Kidney glomerular epithelial cell (primary cell): ENCODE measurements at regions not wholly inside any gene's neighbourhood (a gene's known extent, or its start where the extent isn't known, plus 50 kb on each side); places are given as distances from the start of the nearest gene placed in this dataset.
"Not testable (repeated sequence)": the region's sequence is repeated elsewhere in the genome, so short reads cannot be mapped to it uniquely, and the experiment has no call there.

ENCODE experiments used
- DNase-seq: peaks from one replicate; lab custom pipeline; 2025; lab: John Stamatoyannopoulos, UW

DNA sequence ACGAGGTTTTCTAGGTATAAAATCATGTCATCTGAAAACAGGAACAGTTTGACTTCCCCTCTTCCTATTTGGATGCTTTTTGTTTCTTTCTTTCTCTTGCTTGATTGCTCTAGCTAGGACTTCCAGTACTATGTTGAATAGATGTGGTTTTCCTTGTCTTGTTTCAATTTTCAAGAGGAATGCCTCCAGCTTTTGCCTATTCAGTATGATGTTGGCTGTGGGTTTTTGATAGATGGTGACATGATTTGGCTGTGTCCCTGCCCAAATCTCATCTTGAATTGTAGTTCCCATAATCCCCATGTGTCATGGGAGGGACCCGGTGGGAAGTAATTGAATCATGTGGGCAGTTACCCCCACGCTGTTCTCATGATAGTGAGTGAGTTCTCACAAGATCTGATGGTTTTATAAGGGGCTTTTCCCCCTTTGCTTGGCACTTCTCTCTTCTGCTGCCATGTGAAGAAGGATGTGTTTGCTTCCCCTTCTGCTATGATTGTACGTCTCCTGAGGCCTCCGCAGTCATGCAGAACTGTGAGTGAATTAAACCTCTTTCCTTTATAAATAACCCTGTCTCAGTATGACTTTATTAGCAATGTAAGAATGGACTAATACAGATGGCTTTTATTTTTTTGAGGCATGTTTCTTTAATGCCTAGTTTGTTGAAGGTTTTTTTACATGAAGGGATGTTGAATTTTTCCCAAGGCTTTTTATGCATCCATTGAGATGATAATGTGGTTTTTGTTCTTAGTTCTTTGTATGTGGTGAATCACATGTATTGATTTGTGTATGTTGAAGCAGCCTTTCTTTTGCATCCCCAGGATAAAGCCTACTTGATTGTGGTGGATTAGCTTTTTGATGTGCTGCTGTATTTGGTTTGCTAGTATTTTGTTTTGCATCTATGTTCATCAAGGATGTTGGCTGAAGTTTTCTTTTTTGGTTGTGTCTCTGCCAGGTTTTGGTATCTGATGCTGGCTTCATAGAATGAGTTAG, 239.1 kb downstream of the THBS2 start:
- no peak for DNase-seq

DNA sequence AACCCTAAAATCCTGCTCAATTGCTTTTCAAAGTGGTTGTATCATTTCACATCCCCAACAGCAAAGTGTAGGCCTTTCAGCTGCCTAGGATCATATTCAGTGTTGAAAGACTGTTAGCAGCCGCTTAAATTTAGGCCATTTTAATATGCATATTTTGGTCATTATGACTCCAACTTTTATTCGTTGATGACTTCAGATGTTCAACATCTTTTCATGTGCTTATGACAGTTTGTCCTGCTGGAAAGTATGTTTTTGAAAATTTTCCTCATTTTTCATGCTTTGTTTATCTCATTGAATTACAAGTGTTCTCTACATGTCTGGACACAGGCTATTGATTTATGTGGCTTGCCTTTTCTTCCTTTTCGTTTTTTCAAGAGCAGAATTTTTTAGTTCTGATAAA, 244.0 kb downstream of the THBS2 start:
- DNase-seq = no peak

DNA sequence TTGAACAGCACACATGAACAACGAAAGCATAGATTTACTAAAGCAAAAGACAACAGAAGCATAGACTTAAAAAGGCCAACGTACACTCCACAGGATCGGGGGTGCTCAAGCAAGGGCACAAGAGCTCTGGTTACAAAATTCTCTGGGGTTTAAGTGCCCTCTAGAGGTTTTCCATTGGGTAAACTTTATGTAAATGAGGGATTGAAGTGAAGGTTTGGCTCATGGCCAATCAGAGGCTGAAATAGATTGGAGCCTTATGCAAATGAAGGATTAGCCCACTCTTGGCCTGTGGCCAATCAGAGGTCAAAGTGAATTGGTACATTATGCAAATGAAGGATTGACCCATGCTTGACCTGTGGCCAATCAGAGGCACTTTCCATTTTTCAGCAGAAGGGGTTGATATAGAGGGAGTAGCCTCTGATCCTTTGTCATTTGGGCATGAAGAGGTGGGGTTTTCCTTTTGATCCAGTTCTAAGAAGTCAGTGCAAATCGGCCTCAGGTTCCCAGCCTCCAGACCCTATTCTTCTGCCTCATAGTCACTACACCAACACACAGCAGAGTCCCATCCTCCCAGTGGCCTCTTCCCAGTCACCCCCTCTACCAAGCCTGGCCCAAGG, 244.9 kb downstream of the THBS2 start:
- DNase-seq = no peak

DNA sequence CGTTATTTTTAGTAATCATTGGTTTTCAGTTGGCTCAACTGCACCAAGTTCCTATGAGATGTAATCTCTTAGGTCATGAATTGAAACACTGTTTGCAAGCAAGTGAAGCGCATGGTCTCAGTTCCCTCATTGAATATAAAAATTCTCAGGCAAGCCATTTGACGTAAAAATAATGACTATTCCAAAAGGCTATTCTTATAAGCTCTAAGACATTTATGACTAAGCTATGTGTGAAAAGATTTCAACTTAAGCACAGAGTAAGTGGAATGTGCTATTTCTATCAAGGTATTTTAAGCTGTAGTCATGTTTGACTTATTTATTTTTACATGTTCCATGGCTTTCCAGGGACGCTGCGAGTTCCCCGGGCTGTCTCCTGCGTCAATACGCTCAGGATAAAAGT, 248.5 kb downstream of the THBS2 start:
- DNase-seq = no peak

DNA sequence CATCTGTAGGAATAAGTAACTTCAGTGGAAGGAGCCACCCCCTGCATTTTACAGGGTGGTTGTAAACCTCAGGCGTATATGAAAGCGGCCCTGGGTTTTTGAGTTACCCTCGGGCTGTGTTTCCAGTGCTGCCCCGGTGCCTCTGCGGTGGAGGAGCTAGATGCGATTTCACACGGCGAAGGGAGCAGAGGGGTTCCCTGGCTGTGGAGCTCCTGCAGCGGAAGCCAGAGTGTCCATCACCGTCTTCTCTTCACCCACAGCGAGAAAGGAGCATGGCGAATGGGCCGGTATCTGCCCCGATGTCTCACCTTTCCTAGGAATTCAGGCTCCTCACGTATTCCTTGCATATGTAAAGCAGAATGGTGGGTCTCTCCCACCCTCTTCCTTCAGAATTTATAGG, 253.6 kb downstream of the THBS2 start:
- no peak for DNase-seq

DNA sequence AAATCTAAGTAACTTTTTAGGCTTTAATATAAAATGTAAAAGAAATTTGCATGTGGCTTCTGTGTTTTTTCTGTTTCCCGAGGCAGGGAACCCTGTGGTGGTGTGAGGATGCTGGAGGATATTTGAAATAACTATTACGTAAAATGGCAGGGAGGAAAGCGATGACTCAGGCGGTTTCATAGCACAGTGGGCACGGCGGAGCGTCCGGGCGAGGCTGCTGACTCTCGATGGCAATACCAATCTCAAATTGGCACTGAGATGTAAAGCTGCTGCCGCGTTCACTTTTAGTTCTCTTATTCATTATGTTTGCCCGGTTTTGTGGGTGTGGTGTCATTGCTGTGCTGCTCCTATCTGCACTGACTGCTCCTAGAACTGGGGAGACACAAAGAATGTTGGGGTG, 254.3 kb downstream of the THBS2 start:
- DNase-seq = no peak

DNA sequence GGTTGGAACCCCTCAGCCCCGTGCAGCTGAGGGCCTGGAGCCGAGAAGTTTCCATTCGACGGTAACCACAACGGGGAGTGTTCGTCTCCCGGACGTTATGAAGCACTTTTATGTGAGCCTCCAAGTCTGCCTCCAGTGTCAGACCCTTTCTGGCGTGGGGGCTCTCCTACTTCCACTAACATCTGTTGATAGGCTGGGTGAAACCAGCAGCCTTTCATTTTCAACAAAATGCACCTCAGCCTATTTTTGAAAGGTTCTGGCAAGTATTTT, 257.4 kb downstream of the THBS2 start:
- no peak for DNase-seq

DNA sequence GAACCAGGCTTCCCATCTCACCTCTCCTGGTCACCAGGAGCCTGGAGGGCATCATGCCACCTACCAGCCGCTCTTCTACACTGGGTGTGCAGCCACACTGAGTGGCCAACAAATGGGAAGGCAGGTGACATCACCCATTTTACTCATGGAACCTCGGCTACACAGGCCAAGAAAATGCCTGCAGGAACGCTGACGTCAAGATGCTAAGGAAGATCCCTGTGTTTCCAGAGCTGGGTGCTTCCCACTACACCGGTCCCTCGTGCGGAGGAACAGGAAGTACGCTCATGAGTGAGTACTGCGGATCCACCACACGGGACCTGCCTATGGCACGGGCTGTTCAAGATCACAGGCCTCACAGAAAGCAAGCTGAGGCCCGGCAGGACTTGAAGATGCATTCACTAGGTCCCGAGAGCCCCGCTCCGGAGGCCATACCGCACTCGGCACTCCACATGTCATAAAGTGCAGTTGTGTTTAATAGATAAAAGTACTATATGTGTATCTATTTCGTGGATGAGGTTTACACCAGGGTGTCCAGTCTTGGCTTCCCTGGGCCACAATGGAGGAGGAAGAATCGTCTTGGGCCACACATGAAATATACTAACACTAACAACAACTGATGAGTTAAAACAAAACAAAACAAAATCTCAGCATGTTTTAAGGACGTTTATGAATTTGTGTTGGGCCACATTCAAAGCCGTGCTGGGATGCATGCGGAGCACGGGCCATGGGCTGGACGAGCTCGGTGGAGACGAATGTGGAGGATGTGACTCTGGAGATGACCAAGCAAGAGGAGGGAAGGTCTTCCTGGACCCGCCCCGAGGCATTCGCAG, 257.9 kb downstream of the THBS2 start:
- DNase-seq = no peak

DNA sequence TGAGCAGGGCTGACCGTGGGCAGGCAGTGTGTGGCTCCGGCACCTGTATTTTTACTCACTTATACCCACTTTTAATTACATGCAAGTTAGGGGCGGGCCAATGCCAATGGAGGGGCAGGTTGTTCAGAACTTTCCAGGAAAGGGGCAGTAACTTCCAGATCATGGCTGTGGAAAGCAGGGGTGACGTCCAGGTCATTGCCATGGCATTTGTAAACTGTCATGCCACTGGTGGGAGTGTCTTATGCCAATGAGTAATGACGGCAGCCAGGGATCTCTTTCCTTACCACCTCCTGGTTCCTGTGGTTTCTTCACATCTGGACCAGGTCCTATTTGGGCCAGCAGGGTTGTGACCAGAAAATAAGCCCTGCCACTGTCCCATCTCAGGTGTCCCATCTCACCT, 258.7 kb downstream of the THBS2 start:
- no peak for DNase-seq

DNA sequence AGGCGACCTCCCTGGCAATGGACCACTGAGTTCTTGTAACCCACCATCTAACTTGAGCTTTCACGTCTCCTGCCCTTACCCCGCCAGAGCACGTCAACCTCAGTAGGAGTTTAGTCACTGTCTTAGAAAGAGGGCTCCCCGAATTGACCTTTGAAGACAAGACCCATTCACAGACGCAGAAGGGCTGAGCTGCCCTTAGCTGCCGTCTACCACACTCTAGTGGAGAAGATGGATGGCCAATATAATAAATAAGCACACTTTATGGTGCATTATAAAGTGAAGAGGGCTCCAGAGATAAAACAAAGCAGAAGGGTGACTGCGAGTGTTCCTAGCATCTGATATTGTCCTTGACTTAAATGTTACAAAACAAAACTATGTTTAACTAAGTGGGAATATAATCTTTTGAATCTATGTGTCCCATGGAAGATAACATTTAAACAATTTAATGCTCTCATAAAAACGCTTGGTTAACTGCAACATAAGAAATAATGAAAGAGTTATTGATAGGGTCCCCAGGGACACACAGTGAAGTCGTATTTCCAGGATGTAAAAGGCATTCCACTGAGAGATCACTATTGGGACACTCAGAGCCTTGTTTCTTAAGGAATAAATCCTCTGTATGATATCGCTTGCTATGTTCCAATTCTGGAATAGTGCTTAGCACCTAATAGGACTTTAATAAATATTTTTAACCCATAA, 261.1 kb downstream of the THBS2 start:
- DNase-seq = no peak

DNA sequence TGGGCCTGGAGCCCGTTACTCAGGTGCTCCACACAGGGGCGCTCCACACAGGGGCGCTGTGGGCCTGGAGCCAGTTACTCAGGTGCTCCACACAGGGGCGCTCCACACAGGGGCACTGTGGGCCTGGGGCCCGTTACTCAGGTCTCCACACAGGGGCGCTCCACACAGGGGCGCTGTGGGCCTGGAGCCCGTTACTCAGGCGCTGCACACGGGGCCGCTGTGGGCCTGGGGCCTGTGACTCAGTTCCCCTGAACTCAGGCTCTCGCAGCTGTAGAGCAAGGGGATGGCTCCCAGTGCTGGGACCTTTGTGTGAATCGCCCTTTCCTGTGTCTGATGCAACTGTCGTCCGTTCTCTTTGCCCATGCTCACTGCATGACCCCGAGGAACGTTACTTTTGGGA, 262.0 kb downstream of the THBS2 start:
- not testable (repeated sequence) for DNase-seq

DNA sequence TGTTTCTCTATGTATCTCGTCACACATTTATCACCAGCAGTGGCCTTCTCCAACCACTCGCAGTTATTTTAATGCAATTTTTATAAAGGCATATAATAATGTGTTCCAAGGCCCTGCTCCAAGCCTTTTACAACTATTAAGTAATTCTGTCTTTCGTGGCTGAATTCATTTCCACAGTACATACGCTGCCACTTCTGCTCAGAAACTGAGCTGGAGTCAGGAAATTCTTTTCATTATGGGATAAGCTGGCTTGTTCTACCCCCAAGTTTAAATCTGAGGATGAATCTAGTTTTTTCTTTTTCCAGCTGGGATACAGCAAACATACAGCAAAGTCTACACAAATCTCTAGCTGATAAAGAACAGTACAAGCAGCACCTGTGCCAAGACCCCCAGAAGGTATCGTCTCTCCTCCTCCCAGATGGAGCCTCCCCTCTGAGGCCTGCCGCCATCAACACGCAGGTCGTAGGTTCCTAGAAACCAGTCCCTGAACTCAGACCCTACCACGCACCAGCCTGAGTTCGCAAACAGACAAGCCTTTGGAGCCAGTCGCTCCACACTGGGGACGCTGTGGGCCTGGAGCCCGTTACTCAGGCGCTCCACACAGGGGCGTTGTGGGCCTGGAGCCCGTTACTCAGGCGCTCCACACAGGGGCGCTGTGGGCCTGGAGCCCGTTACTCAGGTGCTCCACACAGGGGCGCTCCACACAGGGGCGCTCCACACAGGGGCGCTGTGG, 263.5 kb downstream of the THBS2 start:
- DNase-seq = no peak

DNA sequence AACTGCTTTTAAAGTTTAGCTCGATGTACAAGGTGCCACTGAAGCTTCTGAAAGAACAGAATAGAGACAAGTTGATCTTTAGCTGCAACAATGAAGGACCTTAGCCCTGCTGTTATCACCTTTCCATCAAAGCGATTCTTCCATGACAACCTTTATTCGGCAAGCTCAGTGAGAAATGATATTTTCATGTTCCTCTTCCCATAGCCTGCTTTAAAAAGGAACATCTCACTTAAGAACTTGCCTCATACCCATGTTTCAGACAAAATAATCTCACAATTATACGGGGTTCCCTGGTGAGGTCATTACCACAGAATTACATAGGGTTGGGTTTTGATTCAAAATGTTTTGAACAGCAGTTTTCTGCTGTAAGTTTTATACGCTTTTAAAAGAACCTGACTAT, 264.2 kb downstream of the THBS2 start:
- no peak for DNase-seq

DNA sequence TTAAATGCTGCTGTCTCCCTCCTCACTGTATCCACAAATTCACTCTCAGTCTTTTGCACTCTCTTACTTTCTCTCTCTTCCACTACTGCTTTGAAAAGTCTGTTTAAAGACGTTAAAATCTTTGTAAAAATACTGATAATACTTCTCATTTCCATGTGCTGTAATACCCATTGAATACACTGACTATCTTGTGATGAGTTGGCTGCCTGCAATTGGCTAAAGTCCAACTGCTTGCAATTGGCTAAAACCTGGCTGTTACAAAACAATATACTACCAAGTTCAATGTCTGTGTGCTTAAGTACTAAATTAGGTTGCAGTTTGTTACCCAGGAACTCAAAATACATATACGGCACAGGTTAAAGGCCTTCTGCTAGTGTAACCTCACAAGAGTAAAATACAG, 264.8 kb downstream of the THBS2 start:
- no peak for DNase-seq

DNA sequence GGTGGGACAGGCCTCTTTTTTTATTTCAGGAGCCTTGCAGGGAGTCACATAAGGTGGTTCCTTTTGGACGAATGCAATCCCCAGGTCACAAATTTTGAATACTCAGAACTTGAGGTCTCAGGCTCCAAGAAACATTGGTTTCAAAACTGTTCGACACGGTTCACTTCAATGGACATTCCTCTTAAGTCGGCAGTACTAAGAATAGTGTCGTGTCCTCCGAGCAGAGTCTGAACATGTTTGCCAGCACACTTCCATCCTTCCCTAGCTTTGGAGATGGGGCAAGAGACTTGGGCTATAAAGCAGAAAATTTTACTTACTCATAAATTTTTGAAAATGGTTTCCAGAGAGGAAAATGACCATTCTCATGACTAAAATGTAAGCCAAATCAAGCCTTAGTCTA, 265.4 kb downstream of the THBS2 start:
- DNase-seq = no peak

DNA sequence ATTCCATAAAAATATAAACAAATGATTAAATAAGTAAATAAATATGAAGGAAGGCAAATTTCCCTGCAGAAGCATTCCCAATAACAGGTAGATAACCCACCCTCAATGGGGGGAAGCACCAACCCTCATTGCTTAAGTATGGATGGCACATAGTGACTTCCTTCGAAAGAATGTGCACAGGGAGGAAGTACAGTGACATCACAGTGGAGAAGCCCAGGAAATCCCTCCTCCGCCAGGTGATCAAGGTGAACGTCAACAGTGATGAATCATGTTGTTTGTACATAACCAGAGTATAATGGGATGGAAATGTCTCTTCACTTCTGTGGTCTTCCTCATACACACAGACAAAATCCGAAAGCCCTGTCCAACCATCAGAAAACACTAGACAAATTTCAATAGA, 267.9 kb downstream of the THBS2 start:
- DNase-seq = no peak

DNA sequence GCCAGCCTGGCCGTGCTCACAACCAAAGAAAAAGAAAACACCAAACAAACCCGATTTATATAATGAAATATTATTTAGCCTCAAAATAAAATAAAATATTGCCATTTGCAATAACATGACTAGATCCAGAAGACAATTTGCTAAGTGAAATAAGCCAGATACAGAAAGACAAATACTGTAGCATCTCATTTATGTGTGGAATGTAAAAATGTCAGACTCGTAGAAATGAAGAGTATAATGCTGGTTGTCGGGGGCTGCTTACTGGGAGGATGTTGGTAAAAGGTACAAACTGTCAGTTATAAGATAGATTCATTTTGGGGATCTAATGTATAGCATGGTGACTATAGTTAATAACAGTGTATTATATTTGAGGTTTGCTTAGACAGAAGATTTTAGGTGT, 269.7 kb downstream of the THBS2 start:
- no peak for DNase-seq

DNA sequence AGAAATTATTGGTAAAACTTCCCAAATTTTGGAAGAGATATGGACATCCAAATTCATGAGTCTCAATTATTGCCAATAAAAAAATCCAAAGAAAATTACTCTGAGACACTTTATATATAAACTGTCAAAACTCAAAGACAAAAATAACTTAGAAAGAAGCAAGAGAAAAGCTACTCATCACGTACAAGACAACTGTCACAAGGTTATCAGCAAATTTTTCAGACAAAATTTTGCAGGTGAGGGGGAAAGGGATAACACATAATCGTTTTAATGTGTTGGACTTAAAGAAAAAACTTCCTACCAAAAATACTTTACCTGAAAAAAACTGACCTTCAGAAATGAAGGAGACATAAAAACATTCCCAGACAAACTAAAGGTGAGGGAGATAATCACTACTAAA, 272.5 kb downstream of the THBS2 start:
- no peak for DNase-seq

DNA sequence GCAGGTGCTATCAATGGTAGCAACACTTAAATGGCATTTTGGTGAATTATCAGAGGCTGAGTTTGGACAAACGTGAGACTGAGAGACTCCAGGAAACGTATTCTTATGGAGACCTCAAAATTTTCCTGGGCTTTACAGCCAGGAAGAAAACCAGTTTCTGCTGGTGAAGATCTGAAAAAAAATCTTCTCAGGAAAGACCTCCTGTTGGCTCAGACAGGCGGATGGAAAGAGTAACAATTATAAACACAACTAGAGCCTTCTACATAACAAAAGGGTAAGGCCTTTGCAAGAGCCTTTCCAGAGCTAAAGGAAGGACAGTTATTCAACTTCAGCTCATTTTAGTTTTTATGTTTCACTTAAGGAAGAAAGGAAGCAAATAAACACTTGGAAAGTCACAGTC, 274.4 kb downstream of the THBS2 start:
- no peak for DNase-seq

DNA sequence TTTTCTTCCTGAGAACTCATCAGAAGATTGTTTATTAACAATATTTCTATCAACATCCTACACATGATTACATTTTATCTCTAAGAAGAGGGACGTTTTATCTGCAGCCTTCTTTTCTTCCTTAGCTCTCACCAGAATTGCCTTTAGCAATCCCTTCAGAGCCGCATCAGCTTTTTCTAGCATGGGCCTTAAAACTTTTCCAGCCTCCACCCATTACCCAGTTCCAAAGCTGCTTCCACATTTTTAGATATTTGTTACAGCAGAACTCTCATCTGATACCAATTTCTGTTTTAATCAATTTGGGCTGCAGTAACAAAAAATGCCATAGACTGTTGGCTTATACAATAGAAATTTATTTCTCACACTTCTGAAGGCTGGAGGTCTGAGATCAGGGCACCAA, 281.5 kb downstream of the THBS2 start:
- DNase-seq = no peak

DNA sequence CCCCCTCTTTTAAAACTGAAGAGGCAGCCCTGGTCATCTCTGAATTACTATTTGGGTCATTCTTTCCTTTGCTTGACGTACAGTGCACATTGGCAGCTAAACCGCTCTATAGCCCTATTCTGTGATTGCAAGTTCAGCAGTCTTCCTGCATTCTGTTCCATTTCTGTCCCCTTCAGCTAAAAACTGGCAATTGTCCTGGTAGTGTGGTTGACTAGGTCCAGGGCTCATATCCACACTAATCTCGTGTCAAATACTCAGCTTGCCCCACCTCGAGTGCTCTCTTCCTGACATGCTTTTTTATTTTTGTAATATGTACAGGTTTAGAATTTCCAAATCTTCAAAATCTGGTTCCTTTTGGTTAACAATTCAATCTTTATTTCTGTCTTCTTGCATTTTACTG, 282.1 kb downstream of the THBS2 start:
- DNase-seq = no peak

DNA sequence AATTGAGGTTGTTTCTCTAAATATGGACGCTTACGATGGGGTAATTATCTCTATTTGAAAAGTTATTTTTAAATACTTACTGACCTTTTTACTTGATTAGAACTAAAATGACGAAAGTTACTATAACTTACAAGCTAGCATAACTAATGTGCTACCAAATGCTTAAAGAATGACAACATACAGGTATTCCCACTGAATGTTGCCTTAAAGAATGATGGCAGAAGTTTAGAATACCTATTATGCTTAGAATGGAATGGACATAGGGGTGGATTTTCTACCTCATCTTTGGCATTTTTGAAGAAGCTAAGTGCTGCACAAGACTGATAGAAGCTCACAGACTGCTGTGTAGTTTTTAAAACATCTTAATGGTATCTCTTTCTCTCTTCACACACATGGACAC, 284.8 kb downstream of the THBS2 start:
- DNase-seq = no peak
